ENCODE measurements at regions not wholly inside any gene's neighbourhood (a gene's known extent, or its start where the extent isn't known, plus 50 kb on each side); places are given as distances from the start of the nearest gene placed in this dataset.

DNA sequence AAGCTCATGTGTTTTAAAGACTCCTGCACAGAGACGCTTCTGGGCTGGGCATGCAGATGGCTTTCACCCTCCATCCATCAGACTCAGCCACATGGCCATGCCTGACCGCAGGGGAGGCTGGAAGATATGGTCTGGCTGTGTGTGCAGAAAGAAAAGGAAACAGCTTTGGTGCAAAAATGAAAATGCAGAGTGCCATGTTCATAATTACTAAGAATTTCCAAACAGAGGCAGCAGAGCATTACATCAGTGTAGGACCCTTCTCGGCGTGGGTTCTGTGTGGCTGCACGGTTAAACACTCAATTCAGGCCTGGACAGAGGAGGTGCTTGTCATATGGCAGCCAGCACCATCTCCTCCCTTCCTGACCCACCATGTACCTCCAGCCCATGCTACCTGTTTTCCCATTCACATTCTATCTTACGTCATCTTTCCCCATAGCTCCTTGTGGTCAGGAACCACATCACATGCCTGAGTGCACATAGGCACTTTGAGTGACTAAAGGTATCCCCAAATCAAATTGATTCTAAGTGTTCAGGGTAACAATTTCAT, 200.3 kb upstream of the ID2 start:
- no peaks in the 10 kb centered on the region for H3K9me2 ChIP-seq (replicated peaks; ENCODE audit: control insufficient read depth, low read length)
- H3F3A ChIP-seq (ENCODE audit: control insufficient read depth, insufficient read depth), result 0 out of 2 replicates have a peak, but pooled peaks cover 2% of the 10 kb centered on the region
- no peak overlapping the region for H3K27ac ChIP-seq (ENCODE audit: low read depth, low read length)
- TF ChIP-seq, protein P1, sequence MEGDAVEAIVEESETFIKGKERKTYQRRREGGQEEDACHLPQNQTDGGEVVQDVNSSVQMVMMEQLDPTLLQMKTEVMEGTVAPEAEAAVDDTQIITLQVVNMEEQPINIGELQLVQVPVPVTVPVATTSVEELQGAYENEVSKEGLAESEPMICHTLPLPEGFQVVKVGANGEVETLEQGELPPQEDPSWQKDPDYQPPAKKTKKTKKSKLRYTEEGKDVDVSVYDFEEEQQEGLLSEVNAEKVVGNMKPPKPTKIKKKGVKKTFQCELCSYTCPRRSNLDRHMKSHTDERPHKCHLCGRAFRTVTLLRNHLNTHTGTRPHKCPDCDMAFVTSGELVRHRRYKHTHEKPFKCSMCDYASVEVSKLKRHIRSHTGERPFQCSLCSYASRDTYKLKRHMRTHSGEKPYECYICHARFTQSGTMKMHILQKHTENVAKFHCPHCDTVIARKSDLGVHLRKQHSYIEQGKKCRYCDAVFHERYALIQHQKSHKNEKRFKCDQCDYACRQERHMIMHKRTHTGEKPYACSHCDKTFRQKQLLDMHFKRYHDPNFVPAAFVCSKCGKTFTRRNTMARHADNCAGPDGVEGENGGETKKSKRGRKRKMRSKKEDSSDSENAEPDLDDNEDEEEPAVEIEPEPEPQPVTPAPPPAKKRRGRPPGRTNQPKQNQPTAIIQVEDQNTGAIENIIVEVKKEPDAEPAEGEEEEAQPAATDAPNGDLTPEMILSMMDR (IDR thresholded peaks at IDR 0.05; ENCODE audit: low read depth, low read length, poor library complexity, severe bottlenecking), result no peak
- no peak for TF ChIP-seq EZH2phosphoT487 (IDR thresholded peaks at IDR 0.05; ENCODE audit: borderline replicate concordance, low read length)
- H3K4me2 ChIP-seq (ENCODE audit: low read length), result peak overlapping the region; percentile 52
- no peaks in the 10 kb centered on the region for H3K27me3 ChIP-seq (ENCODE audit: control insufficient read depth, low read length)
- H3K4me1 ChIP-seq (ENCODE audit: control insufficient read depth, low read length), result peaks cover 67% of the 10 kb centered on the region
- no peaks in the 10 kb centered on the region for H4K20me1 ChIP-seq (ENCODE audit: control insufficient read depth, insufficient read depth, low read depth, low read length)
- peak overlapping the region; percentile 38 for H3K4me3 ChIP-seq (ENCODE audit: low read length)
- no peaks in the 10 kb centered on the region for H3K9me3 ChIP-seq (ENCODE audit: control insufficient read depth, insufficient read depth, low read length)
- H3K36me3 ChIP-seq (ENCODE audit: control insufficient read depth, low read length), result peaks cover 4% of the 10 kb centered on the region; the same call in 1 of the 2 replicates
- no peaks in the 10 kb centered on the region for H3K79me2 ChIP-seq (ENCODE audit: control insufficient read depth, low read length)

DNA sequence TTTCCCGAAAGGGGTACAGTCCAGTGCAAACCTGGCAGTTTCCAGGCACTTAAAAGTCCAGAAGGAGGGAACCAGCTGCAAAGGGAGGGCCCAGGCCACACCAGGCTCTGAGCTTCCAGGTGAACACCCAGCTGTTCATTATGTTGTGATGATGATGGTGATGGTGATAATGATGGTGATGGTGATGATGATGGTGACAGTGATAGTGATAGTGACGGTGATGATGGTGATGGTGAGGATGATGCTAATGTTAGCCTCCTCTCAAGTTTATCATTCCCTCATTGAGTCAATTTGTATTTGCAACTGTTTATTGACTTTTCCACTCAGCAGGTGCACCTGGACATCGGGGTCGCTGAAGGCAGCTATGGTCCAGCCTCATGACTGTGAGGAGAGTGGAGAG, 199.4 kb upstream of the ID2 start:
- Histone ChIP-seq H3K36me3 (ENCODE audit: control insufficient read depth, low read length) (peaks cover under 1% of the 10 kb centered on the region; the same call in 1 of the 2 replicates), H3K4me3 (ENCODE audit: low read length) (peak overlapping the region; percentile 38; the same call in 1 of the 2 replicates), H3K4me2 (ENCODE audit: low read length) (peak overlapping the region; percentile 52), H3K9me2 (replicated peaks; ENCODE audit: control insufficient read depth, low read length) (no peaks in the 10 kb centered on the region), H4K20me1 (ENCODE audit: control insufficient read depth, insufficient read depth, low read depth, low read length) (no peaks in the 10 kb centered on the region), H3K79me2 (ENCODE audit: control insufficient read depth, low read length) (no peaks in the 10 kb centered on the region), H3K27me3 (ENCODE audit: control insufficient read depth, low read length) (no peaks in the 10 kb centered on the region), H3K4me1 (ENCODE audit: control insufficient read depth, low read length) (peaks cover 59% of the 10 kb centered on the region), H3K27ac (ENCODE audit: low read depth, low read length) (no peak overlapping the region), H3K9me3 (ENCODE audit: control insufficient read depth, insufficient read depth, low read length) (no peaks in the 10 kb centered on the region), H3F3A (ENCODE audit: control insufficient read depth, insufficient read depth) (no peaks in the 10 kb centered on the region)
- no peak for TF ChIP-seq EZH2phosphoT487 (IDR thresholded peaks at IDR 0.05; ENCODE audit: borderline replicate concordance, low read length)
- TF ChIP-seq, protein P1 (IDR thresholded peaks at IDR 0.05; ENCODE audit: low read depth, low read length, poor library complexity, severe bottlenecking), result no peak

DNA sequence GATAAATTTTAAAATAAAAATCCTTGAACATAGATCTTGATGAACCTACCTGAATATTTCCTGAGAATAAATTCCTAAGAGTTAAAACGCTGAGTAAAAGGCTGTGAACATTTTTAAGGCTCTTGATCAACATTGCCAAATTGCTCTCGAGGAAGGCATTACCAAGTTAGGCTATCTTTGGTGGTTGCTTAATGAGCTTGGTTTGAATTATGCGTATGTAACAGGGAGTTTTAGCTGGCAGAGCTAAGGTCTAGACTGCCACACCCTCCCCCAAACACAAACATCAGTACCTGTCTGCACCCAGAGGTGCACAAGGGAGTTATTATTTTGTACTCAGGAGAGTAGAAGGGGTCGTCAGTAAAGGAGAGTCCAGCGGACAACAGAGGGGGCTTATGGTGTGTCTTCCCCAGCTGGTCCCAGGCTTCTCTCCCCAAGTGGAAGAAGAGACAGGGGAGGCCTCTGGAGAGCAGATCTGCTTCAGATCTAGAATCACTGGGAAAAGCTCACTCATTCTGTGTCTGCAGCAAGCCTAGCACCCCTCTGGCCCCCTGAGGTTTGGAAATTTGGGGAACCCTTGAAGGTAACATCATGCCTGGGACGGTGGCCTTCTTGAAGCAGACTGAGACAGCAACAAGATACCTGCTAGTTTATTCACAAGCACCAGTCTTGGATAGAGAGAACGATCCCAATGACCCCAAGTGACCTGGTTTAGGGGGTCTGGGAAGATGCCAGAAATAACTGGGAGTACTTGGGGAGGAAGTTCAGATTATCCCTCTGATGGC, 197.2 kb upstream of the ID2 start:
- H3K27ac ChIP-seq (ENCODE audit: low read depth, low read length), result no peak overlapping the region
- H3K9me2 ChIP-seq (replicated peaks; ENCODE audit: control insufficient read depth, low read length), result no peaks in the 10 kb centered on the region
- no peak overlapping the region for H3K4me2 ChIP-seq (ENCODE audit: low read length)
- no peaks in the 10 kb centered on the region for H4K20me1 ChIP-seq (ENCODE audit: control insufficient read depth, insufficient read depth, low read depth, low read length)
- no peaks in the 10 kb centered on the region for H3K27me3 ChIP-seq (ENCODE audit: control insufficient read depth, low read length)
- H3K9me3 ChIP-seq (ENCODE audit: control insufficient read depth, insufficient read depth, low read length), result no peaks in the 10 kb centered on the region
- H3K79me2 ChIP-seq (ENCODE audit: control insufficient read depth, low read length), result no peaks in the 10 kb centered on the region
- H3K4me3 ChIP-seq (ENCODE audit: low read length), result no peak overlapping the region
- H3K4me1 ChIP-seq (ENCODE audit: control insufficient read depth, low read length), result peaks cover 48% of the 10 kb centered on the region
- TF ChIP-seq EZH2phosphoT487 (IDR thresholded peaks at IDR 0.05; ENCODE audit: borderline replicate concordance, low read length), result no peak
- TF ChIP-seq, protein P1 (IDR thresholded peaks at IDR 0.05; ENCODE audit: low read depth, low read length, poor library complexity, severe bottlenecking), result no peak
- no peaks in the 10 kb centered on the region for H3F3A ChIP-seq (ENCODE audit: control insufficient read depth, insufficient read depth)
- H3K36me3 ChIP-seq (ENCODE audit: control insufficient read depth, low read length), result no peaks in the 10 kb centered on the region

Measured in DOHH2 (cell line).